Stomach (tissue), 8 donors: ENCODE measurements at regions not wholly inside any gene's neighbourhood (a gene's known extent, or its start where the extent isn't known, plus 50 kb on each side); places are given as distances from the start of the nearest gene placed in this dataset.

Experiments
- DNase-seq, 2 donors: peaks; one replicate each; pipeline versions ENCODE4 v3.0.0 to v3.0.0-alpha.2; 2013 to 2019
- H3K27ac ChIP-seq, 5 donors: fragments of 200-600 bp in 4 of 5; sonication (generic) in 4 of 5; one replicate each; pipeline ENCODE4 v1.5.1; 2013 to 2019; ENCODE audit warnings: mild to moderate bottlenecking in 1 of 5, moderate library complexity in 1 of 5
- H3K27me3 ChIP-seq, 3 donors: fragments of 200-600 bp; sonication (generic); one replicate each; pipeline ENCODE4 v1.5.1; 2017 to 2019; ENCODE audit warnings: mixed run types in 1 of 3
- H3K36me3 ChIP-seq, 4 donors: fragments of 200-600 bp; sonication (generic); 1 replicate in 3 of 4; 2 replicates in 1 of 4; pipeline ENCODE4 v1.5.1; 2016 to 2019
- H3K4me1 ChIP-seq, 4 donors: fragments of 200-600 bp; sonication (generic); one replicate each; pipeline ENCODE4 v1.5.1; 2016 to 2019
- H3K4me3 ChIP-seq, 4 donors: fragments of 200-600 bp; sonication (generic) in 3 of 4; one replicate each; pipeline ENCODE4 v1.5.1; 2016 to 2019; ENCODE audit warnings: mild to moderate bottlenecking in 1 of 4
- H3K9me3 ChIP-seq, 4 donors: fragments of 200-600 bp; sonication (generic); one replicate each; pipeline ENCODE4 v1.5.1; 2016 to 2019
- CTCF ChIP-seq, 7 experiments: fragments of 450-650 bp in 4 of 7; fragments of 200-600 bp in 3 of 7; sonication (generic) in 3 of 7; IDR thresholded peaks; one replicate each; pipeline ENCODE4 v1.5.1; 2016 to 2019; ENCODE audit warnings: antibody characterized with exemption in 7 of 7, control low read depth in 2 of 7, mild to moderate bottlenecking in 1 of 7
- EP300 ChIP-seq: sonication (generic); formaldehyde crosslinking; IDR thresholded peaks from one replicate; pipeline ENCODE4 v1.6.1; 2017; ENCODE audit warnings: antibody characterized with exemption
- POLR2A ChIP-seq, 4 donors: fragments of 450-650 bp; IDR thresholded peaks; one replicate each; pipeline ENCODE4 v1.6.1; 2016; ENCODE audit warnings: antibody characterized with exemption in 4 of 4, control low read depth in 2 of 4, mild to moderate bottlenecking in 1 of 4, moderate library complexity in 1 of 4
- POLR2AphosphoS5 ChIP-seq, 3 donors: sonication (generic); formaldehyde crosslinking; IDR thresholded peaks; one replicate each; pipeline ENCODE4 v1.6.1; 2016; ENCODE audit warnings: antibody characterized with exemption in 3 of 3
- WGBS, 5 donors: extraction: QIAGEN DNeasy Blood & Tissue Kit in 3 of 5; methylation state at CpG; one replicate each; pipeline versions ENCODE4 v1.1.5 to v1.1.7; 2013 to 2018; 5-methylcytosine and 5-hydroxymethylcytosine counted together
- intact Hi-C: fragments of 100-400 bp; cut with DNase I; formaldehyde crosslinking; loops from one replicate; pipeline ENCODE4 v1.15.1; 2023; ENCODE audit warnings: low total_unique reads
- donor health status: healthy with polysubstance abuse.
- donor health status: Bipolar disorder and iron deficiency.
- donor health status: healthy.

- intact Hi-C loops, result no loop called here
- H3K9me3 ChIP-seq, result no peaks in the 10 kb centered on the region
- no peak overlapping the region for H3K27ac ChIP-seq
- 68 to 81% (median 78%) methylated on average over 4 of the region's 4 CpGs for WGBS, 5 donors
- no peaks in the 10 kb centered on the region for H3K36me3 ChIP-seq
- TF ChIP-seq POLR2AphosphoS5 (IDR thresholded peaks at IDR 0.05) (no peak), CTCF (IDR thresholded peaks at IDR 0.05) (no peak)
- no peak overlapping the region for H3K4me3 ChIP-seq
- no peak for DNase-seq
- no peaks in the 10 kb centered on the region for H3K27me3 ChIP-seq
- H3K4me1 ChIP-seq, result peaks cover 0 to 25% (median 10%) of the 10 kb centered on the region in 4 donors
These were observed 249.8 kb upstream of the ZNF608 start for GRCh38 chr5:124996023-124996763.

GRCh38 chr5:124996764-124997077, 250.3 kb upstream of the ZNF608 start:
- WGBS, 5 donors, result 70 to 75% (median 74%) methylated on average over 3 of the region's 3 CpGs

GRCh38 chr5:124997186-124997893, 250.9 kb upstream of the ZNF608 start:
- no peak overlapping the region for H3K4me3 ChIP-seq
- no peak for TF ChIP-seq POLR2AphosphoS5 (IDR thresholded peaks at IDR 0.05)
- TF ChIP-seq POLR2A (IDR thresholded peaks at IDR 0.05), result no peak
- no peak for TF ChIP-seq CTCF (IDR thresholded peaks at IDR 0.05)
- no peak for TF ChIP-seq EP300
- DNase-seq, result no peak
- WGBS, 5 donors, result 50 to 72% (median 64%) methylated on average over 3 of the region's 3 CpGs
- H3K9me3 ChIP-seq, result no peaks in the 10 kb centered on the region
- intact Hi-C loops, result no loop called here
- no peaks in the 10 kb centered on the region for H3K27me3 ChIP-seq
- H3K4me1 ChIP-seq, result peaks cover 0 to 25% (median 10%) of the 10 kb centered on the region in 4 donors
- no peaks in the 10 kb centered on the region for H3K36me3 ChIP-seq
- H3K27ac ChIP-seq, result no peak overlapping the region

More at GRCh38 chr5:124996764-124997077, 250.3 kb upstream of the ZNF608 start:
- no peaks in the 10 kb centered on the region for H3K36me3 ChIP-seq
- H3K4me3 ChIP-seq, result no peak overlapping the region
- no peaks in the 10 kb centered on the region for H3K27me3 ChIP-seq
- TF ChIP-seq EP300 (no peak), CTCF (IDR thresholded peaks at IDR 0.05) (no peak), POLR2A (IDR thresholded peaks at IDR 0.05) (no peak), POLR2AphosphoS5 (IDR thresholded peaks at IDR 0.05) (no peak)
- H3K27ac ChIP-seq, result no peak overlapping the region
- no peak for DNase-seq
- no peaks in the 10 kb centered on the region for H3K9me3 ChIP-seq
- H3K4me1 ChIP-seq, result peaks cover 0 to 25% (median 10%) of the 10 kb centered on the region in 4 donors
- intact Hi-C loops, result no loop called here

GRCh38 chr5:124998520-124998919, 252.1 kb upstream of the ZNF608 start:
- Histone ChIP-seq H3K27ac (no peak overlapping the region), H3K9me3 (no peaks in the 10 kb centered on the region), H3K4me3 (no peak overlapping the region), H3K4me1 (peaks cover 0 to 25% (median 10%) of the 10 kb centered on the region in 4 donors), H3K36me3 (no peaks in the 10 kb centered on the region), H3K27me3 (no peaks in the 10 kb centered on the region)
- intact Hi-C loops, result no loop called here
- no peak for DNase-seq
- TF ChIP-seq POLR2A (IDR thresholded peaks at IDR 0.05), result no peak
- no peak for TF ChIP-seq EP300
- no peak for TF ChIP-seq POLR2AphosphoS5 (IDR thresholded peaks at IDR 0.05)
- no peak for TF ChIP-seq CTCF (IDR thresholded peaks at IDR 0.05)
- 33 to 72% (median 44%) methylated on average over 1 of the region's 1 CpG for WGBS, 5 donors
